ENCODE measurements at regions not wholly inside any gene's neighbourhood (a gene's known extent, or its start where the extent isn't known, plus 50 kb on each side); places are given as distances from the start of the nearest gene placed in this dataset.

DNA sequence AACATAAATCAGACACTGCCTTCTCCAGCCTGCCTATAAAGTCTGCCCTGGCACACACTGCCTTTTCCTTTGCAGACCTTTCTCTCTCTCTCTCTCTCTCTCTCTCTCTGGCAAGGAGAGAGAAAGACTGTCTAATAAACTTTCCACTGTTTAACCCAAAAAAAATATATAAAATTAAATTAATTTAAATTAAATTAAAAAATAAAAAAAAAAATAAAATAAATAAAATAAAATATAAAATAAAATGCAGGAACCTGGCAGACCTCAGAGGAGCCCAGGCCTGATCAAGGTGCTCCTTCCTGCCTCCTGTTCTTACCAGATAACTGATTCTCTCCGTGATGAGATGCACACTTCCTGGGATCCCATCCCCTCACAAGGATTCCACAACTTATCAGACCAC is 103.9 kb upstream of the VASH1 start:
- no peak for DNase-seq (ENCODE audit: extremely low read depth, low read depth)

DNA sequence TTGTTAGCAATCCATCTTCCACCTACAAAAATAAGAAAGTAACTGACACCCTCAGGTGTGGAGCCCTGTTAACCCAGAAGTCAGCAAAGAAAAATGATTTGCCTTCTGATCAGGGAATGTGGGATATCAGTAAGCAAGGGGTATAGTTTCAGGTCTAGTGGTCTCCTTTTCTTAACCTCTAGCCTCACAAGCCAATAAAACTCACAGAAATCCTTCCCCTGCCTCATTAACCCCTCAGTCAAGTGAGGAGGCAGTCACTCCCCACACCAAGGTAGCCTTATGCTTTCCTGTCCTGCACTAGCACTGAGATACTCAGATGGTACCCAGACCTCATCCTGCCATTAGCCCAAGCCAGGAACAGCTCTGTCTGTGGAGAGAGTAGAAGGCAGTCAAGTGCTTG is 103.4 kb upstream of the VASH1 start:
- DNase-seq (ENCODE audit: extremely low read depth, low read depth), result no peak

DNA sequence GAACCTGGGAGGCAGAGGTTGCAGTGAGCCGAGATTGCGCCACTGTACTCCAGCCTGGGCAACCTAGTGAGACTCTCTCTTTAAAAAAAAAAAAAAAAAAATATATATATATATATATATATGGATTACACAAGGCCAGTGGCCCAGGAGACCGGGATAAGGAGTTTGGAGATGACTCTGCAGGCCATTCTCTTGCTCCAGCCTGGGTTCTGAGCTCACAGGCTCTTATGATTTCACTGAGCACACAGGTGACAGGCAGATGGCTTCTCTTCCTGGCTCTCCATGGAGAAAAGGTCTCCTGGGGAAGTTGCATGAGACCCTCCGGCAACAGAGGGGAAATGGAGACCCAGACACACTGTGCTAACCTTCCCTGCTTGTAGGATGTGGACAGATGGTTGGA is 98.7 kb upstream of the VASH1 start:
- DNase-seq (ENCODE audit: extremely low read depth, low read depth), result no peak

DNA sequence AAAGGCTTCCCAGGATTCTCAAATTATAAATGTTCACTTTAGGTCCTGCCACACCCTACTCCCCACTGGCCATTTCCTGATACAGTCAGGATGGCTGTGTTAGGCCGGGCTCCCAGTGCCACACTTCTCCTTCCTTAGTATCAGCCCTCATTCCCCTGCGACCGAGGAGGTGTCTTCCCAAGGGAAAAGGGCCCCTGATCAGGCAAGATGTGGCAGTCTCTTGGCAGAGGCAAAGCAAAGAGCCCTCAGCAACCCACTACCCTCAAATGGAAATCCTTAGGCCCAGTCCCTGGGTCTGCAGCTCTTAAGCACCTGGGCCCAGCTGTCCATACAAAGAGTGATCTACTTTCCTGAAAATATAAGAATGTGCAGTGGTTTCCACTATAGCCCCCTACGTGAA is 96.5 kb upstream of the VASH1 start:
- no peak for DNase-seq (ENCODE audit: extremely low read depth, low read depth)

DNA sequence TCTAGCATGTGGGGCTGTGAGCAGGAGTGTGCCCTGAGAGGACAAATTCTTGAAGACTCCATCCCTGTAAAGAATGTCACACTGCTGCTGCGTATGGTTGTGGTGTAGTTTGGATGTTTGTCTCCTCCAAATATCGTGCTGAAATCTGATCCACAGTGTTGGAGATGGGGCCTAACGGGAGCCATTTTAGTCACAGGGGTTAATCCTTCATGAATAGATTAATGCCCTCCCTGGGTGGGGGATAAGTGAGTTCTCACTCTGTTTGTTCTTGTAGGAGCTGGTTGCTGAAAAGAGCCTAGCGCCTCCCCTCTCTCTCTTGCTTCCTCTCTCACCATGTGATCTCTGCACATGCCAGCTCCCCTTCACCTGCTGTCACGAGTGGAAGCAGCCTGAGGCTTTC is 94.5 kb upstream of the VASH1 start:
- DNase-seq (ENCODE audit: extremely low read depth, low read depth), result no peak

DNA sequence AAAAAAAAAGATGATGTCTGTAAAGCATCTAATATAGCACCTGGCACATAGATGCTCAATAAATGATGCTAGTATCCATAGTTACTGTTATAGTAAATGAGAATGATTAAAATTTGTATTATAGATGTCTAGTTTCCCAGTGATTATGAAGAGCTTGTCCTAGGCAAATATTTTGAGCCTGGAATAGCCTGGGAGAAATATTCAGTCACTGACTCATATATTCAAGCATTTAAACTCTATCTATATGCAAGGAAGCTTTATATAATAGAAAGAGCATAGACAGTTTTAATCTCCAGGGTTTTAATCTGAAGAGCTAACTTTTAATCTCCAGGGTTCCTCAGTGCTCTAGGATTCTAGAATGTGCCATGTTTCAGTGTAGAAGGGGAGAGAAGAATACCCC is 91.5 kb upstream of the VASH1 start:
- DNase-seq (ENCODE audit: extremely low read depth, low read depth), result no peak

DNA sequence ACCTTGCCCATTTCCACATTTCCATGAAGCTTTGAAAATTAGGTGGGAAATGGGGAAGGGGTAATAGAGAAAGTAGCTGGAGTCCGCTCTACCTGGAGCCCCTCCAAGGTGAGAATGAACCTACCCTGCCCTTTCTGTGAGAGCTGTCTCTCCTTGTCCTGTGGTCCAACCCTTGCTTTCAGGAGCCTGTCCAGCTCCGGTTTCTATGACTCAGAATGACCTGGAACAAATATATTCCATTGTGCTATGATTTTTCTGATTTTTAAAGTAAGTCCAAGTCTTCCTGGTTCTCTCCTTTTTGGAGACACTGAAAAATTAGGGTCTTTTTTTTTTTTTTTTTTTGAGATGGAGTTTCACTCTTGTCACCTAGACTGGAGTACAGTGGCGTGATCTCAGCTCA is 89.1 kb upstream of the VASH1 start:
- no peak for DNase-seq (ENCODE audit: extremely low read depth, low read depth)

DNA sequence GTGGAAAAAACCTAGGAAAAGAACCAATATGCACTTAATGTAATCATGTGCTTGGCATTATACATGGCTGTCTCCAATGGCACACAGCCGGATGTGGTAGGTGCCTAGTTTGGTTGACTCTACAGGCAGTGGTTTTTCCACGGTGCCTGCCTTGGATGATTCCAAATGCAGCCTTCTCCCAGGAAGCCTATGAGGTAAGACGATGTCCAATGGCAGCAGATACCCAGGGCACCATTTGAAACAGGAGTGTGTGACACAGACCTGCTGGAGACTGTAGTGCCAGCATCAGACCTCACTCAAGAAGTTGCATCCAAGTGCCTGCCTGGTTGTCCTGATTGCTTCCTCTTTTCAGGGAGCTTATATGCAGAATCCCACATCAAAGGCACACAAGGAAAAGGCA is 88.0 kb upstream of the VASH1 start:
- DNase-seq (ENCODE audit: extremely low read depth, low read depth), result no peak

DNA sequence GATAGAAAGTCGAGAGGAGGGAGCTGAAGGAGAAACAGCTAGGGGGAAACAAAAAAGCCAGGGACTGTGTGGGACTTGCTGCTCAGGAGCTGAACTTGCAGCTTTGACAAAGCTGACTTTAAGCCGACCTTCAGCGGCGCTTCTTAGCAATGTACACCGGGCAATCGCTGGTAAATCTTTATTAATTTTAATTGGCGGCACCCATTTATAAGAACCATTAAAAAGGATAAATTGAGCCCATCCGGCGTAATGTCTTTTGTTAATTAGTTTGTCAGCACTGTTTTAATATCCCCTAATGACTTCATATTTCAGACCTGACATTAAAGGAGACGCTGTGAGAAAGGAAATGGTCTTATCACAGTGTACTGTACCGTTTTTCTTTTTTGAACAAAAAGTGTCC is 86.2 kb upstream of the VASH1 start:
- no peak for DNase-seq (ENCODE audit: extremely low read depth, low read depth)

DNA sequence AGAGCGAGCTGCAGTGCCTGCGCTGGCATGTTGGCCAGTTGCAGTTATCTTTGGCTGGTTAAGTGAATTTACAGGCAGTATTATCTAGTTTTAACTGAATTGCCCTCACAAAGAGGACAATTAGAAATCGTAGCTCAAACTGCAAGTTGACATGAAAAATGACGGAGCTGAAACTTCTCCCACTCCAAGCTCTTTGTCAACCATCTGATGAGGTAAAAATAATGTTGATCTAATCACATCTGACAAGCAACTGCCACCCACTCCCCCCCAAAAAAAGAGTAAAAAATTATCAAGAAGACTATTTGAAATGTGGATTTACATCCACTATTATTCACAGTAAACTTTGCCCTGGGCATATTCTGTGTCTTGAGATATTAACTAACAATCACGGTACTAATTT is 84.7 kb upstream of the VASH1 start:
- DNase-seq (ENCODE audit: extremely low read depth, low read depth), result no peak

DNA sequence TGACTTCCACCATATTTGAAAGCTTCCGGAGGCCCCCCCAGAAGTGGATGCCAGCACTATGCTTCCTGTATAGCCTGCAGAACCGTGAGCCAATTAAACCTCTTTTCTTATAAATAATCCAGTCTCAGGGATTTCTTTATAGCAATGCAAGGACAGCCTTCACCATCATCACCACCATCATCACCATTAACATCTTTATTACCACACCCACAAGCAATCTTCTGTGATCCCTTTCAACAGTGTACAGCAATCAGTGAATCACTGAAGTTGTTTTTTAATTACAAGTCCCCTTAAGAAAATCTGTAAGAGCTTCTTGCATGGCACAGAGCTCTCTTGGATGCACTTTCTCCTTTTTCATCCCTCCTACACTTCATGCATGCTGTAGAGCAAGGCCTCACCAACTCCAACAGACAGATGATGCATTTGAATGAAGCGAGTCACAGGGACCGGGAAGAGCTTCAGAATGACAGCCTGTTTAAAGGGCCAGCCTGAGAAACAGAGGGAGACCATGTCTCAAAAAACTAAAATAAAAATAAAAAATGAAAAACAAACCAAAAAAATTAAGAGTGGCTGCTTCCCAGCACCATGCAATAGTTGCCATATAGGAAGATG is 83.6 kb upstream of the VASH1 start:
- DNase-seq (ENCODE audit: extremely low read depth, low read depth), result no peak

DNA sequence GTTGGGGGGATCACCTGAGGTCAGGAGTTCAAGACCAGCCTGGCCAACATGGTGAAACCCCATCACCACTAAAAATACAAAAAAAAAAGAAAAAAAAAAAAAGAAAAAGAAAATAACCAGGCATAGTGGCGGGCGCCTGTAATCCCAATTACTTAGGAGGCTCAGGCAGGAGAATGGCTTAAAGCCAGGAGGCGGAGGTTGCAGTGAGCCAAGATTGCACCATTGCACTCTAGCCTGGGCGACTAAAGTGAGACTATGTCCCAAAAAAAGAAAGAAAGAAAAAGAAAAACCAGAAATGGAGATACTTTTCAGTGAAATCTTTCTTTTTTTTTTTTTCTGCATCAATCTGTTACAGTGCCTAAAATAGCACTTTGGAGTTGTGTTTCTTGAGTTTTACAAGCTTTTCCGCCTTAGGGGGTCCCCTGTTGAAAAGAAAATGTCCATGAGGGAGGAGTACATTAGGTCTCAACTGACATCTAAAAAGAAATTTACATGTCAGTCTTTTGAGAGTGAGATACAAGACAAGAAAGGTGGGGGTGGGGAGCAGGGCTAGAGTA is 82.9 kb upstream of the VASH1 start:
- DNase-seq (ENCODE audit: extremely low read depth, low read depth), result no peak

DNA sequence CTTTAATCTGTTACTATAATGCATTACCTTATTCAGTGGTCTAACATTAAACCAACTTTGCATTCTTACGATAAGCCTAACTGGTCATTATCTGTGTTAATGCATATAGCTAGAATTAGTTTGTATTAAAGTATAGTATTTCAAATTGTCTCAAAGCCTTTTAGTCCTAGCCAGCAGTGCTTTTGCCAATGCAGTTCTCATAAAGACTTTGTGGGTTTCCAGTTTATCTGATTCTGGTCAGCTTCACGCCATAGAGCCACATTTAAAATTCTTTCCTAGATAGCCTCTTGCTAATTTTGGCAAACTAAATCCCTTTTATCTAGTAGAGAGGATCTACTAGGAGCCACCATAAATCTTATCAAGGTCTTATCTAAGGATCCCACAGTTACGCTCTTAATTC is 78.9 kb upstream of the VASH1 start:
- DNase-seq (ENCODE audit: extremely low read depth, low read depth), result no peak

DNA sequence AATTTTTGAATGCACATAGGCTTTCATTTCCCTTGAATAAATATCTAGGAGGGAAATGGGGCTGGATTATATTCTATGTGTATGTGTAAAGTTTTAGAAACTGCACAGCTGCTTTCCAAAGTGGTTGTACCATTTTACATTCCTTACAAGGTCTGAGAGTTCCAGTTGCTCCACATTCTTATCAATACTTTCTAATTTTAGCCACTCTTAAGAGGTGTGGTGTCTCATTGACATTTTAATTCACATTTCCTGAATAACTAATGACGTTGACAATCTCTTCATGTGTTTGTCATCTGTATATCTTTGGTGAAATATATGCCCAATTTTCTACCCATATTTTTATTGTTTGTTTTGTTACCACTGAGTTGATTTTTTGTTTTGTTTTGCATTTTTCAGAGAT is 74.6 kb upstream of the VASH1 start:
- no peak for DNase-seq (ENCODE audit: extremely low read depth, low read depth)

DNA sequence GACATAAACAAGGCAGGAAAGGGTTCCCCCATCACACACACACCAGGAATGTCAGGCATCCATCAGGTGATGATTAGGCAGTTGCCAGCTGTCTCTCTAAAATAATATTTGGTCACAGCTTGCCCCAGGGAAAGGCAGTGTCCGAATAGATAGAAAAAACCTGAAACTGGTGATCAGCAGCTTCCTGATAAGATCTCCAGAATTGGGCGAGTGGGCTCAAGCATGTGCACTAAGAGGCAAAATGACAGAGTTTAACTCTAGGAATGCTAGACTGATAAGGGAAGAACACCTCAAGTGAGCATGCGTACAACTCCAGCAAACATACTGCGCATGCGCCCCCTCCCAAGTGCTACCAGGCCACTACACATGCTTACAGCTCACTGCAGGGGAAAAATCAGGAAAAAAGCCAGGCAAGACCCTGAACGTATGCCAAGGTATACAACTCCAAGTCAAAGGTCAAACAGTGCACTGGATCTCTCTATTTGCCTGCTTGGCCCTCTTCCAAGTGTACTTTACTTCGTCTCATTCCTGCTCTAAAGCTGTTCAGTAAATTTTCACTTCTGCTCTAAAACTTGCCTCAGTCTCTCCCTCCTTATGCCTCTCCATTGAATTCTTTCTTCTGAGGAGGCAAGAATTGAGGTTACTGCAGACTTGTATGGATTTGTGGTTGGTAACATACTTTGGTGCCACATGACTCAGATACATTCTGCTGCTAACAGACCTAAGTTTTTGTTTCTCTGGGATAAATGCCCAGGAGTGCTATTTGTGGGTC is 73.5 kb upstream of the VASH1 start:
- no peak for DNase-seq (ENCODE audit: extremely low read depth, low read depth)

DNA sequence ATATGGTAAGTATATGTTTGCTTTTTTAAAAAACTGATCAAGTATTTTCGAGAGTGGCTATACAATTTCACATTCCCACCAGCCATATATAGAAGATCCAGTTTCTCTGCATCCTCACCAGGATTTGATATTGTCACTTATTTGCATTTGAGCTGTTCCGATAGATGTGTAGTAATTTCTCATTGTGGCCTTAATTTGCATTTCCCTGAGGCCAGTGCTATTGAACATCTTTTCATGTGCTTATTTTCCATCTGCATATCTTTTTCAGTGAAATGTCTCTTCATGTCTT is 72.9 kb upstream of the VASH1 start:
- no peak for DNase-seq (ENCODE audit: extremely low read depth, low read depth)

DNA sequence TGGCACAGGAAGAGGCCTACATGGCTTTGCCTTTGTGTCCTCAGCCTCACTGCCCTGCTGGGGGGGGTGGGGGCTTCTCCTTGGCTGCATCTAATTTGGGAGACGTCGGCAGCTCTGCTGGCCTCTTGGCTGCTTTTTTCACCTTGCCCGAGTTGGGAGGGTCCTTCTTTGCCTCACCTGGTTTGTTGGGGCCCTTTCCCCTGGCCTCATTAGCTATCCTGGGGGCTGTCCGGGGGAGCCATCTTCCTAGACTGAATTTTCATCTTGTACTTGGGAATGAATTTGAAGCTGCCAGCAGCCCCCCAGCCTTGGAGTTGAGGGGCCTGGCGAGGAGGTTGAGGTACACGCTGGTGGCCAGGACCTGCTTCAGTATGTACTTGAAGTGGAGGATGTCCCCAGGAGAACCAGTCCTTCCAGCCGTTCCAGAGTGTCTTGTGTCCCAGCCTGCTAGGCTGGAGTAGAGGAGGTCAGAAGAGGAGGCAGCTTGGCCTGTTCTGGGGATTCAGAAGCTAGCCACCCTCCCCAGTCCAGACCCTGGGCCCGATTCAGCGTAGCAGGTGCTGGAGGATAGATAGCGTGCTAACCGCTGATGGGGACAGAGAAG is 70.7 kb upstream of the VASH1 start:
- no peak for DNase-seq (ENCODE audit: extremely low read depth, low read depth)

DNA sequence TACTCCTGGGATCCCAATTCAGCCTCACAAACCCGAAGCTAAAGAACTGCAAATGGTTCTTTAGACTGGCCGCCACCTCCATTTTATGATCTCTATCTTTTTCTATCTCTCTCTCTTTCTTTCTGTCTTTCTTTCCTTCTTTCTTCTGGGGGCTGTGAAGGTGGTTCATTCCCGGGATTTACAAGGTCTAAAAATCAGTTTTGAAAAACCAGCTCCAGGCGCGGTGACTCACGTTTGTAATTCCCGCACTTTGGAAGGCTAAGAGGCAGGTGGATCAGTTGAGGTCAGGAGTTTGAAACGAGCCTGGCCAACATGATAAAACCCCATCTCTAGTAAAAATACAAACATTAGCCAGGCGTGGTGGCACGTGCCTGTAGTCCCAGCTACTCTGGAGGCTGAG is 67.2 kb upstream of the VASH1 start:
- no peak for DNase-seq (ENCODE audit: extremely low read depth, low read depth)

DNA sequence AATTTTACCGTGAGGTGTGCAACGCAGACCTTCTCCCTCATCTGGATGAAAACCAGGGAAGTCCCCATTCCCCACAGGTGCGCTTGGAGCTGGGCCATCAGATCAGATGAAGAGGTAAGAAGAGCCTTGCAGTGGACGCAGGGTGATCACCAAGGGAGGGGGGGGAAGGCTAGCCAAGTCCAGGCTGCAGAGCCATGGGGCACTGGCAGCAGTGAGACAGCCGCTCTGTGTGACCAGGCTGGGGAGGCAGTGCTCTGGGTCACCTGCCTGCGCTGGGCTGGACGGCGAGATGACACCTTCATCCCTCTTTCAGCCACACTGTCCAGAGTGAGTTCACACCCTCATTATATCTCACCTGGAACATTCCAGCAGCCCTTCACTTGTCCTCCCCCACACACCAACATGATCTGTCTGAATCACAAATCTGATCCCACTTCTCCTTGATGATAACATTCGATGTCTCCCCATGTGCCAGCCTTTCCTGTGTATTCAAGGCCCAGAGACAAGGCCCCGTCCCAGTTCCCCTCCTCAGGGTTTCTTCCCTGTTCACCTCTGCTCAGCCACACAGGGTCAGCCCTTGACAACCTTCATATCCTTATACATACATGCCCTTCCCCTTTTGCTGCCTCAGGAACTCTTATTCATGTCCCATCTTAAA is 65.9 kb upstream of the VASH1 start:
- no peak for DNase-seq (ENCODE audit: extremely low read depth, low read depth)

DNA sequence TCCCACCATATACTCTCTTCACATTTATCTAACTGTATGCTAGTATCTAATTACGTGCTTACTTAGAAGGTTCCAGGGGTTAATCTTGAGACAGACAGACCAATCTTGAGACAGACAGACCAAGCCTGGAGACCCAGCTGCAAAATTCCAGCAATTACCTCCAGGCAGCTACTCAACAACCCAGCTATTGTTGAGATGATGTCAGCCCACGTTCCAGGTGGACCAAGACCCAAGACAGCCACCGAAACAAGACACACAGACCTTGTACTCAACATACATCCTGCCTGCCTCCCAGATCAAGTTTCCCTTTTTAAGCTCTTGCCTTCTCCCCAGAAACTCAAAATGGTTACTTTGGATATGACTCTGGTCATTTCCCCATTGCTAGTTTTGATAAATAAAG is 64.9 kb upstream of the VASH1 start:
- no peak for DNase-seq (ENCODE audit: extremely low read depth, low read depth)

DNA sequence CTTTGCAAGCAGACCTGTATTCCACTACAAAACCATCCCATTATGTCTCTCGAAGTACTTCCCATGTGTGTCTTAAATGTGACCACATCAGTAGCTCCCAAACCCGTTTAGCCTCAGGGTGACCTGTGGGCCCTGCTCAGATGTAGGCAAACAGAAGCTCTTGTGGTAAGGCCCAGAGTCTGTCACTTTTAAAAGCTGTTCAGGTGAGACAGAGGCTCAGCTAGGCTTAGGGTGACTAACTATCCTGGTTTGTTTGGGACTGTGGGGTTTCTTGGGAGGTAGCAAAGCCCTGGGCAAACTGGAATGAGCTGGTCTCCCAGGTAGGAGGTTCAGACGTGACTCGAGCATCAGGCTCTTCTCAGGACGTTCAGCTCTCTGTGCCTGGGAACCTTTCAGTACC is 64.5 kb upstream of the VASH1 start:
- DNase-seq (ENCODE audit: extremely low read depth, low read depth), result no peak
